Transverse colon (tissue), 3 donors: ENCODE measurements at regions not wholly inside any gene's neighbourhood (a gene's known extent, or its start where the extent isn't known, plus 50 kb on each side); places are given as distances from the start of the nearest gene placed in this dataset.

Source experiments
- EP300 ChIP-seq: sonication (generic); formaldehyde crosslinking; IDR thresholded peaks from one replicate; pipeline ENCODE4 v1.6.1; 2017; ENCODE audit warnings: antibody characterized with exemption, low read depth
- POLR2A ChIP-seq: fragments of 450-650 bp; IDR thresholded peaks from one replicate; pipeline ENCODE4 v1.6.1; 2016; ENCODE audit warnings: antibody characterized with exemption, mild to moderate bottlenecking, moderate library complexity
- TF ChIP-seq, protein P1 (sequence below), 5 experiments: fragments of 200-600 bp in 3 of 5; fragments of 450-650 bp in 2 of 5; sonication (generic) in 3 of 5; IDR thresholded peaks; 1 replicate in 2 of 5; 2 replicates in 3 of 5; pipeline ENCODE4 v1.5.1; 2016 to 2017; ENCODE audit warnings: antibody characterized with exemption in 5 of 5, inconsistent platforms in 3 of 5, mild to moderate bottlenecking in 2 of 5, moderate library complexity in 1 of 5

DNA sequence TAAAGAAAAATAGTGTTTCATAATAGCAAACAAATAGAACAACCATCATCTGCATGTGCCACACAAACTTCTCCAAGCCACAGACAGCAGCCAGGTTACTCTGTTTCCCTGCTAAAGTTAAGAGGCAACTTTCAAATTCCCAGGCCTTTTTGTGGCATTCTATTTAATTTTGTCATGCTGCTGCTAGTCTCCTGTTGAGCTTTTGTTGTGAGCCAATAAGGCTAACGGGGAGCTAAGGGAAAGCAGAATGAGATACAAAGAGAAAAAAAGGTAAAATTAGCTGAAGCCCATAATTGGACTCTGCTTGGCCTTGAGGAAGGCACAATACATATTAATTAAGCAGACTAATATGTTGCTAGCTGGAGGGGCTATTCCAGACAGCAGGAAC is 74.7 kb upstream of the GNAO1 start:
- TF ChIP-seq, protein P1, sequence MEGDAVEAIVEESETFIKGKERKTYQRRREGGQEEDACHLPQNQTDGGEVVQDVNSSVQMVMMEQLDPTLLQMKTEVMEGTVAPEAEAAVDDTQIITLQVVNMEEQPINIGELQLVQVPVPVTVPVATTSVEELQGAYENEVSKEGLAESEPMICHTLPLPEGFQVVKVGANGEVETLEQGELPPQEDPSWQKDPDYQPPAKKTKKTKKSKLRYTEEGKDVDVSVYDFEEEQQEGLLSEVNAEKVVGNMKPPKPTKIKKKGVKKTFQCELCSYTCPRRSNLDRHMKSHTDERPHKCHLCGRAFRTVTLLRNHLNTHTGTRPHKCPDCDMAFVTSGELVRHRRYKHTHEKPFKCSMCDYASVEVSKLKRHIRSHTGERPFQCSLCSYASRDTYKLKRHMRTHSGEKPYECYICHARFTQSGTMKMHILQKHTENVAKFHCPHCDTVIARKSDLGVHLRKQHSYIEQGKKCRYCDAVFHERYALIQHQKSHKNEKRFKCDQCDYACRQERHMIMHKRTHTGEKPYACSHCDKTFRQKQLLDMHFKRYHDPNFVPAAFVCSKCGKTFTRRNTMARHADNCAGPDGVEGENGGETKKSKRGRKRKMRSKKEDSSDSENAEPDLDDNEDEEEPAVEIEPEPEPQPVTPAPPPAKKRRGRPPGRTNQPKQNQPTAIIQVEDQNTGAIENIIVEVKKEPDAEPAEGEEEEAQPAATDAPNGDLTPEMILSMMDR (IDR thresholded peaks at IDR 0.05) = no peak
- no peak for TF ChIP-seq EP300
- TF ChIP-seq POLR2A = no peak
